GM18870 (cell line): ENCODE measurements at regions not wholly inside any gene's neighbourhood (a gene's known extent, or its start where the extent isn't known, plus 50 kb on each side); places are given as distances from the start of the nearest gene placed in this dataset.
A peak's percentile ranks its signal among the peaks of the same experiment; 100 is the strongest.

Experiments used
- ATAC-seq: cut with Tn5 transposase; IDR thresholded peaks from one replicate; pipeline ENCODE4 v1.9.1; 2021; ENCODE audit warnings: moderate library complexity; ENCODE audit not compliant: unreplicated experiment

DNA sequence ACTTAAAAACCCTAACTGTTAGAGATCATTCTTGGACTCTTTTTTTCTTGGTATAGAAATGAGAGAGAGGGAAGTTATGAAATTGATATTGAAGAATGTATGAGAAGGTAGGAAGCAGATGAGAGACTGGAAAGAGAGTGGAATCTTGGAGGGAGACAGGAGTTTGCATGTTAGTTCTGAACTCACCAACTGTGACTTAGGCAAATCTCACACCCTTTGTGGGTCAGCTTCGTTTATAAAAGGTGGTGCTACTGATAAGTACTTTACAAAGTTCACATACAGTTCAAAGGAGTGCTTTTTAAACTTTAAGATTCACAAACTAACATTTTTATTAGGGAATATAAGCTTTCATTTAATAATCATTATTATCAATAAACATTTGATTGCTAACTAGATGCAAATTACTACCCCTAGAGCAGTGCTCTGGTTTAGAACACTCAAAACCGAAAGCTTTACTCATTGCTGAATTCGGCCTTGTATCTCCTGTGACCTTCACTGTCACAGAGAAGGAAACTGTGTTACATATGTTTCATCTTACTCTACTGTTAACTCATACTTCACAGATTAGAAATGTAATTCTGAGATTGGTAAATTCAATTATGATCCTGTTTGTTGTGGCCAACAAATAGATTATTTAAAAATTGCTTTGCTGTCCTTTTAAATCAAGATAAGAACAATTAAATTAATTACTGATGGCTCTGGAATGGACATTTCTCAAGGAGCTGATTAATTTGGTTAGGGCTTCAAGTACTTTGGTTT is 143.2 kb downstream of the RMI1 start:
- ATAC-seq = peak; percentile 99

DNA sequence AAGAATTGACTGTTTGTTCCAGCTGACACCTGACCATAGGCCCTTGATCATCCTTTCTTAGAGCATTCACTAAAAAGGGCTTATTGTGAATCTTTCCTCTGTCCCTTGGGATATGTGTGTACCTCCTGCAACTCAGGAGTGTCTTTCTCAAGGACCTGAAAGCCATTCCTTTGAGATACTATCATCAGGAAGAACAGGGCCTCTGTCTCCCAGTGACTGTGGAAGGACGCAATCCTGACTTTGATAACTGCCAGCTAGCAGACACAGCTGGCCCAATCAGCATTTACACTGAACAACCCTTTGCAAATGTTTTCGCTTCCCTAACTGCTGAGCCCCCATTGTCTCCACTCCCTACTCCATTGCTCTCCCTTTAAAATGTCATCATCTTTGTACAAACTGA is 144.4 kb downstream of the RMI1 start:
- ATAC-seq = no peak

DNA sequence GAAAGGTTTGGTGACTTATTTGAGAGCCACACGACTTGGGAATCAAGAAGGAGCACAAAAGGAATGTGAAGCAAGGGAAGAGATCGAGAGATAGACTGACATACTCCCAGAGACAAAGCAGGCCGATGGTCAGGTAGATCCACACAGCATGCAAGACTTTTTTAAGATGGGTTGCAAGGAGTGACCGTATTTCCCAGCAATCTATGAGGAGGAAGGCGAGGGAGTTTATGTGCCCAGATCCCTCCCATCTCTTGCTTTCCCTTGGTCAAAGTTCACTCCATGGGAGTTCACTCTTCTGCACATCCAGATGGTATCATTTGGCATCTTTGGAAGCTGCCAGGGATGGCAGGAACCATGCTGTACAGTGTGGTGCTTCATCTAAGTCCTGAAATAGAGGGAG is 148.9 kb downstream of the RMI1 start:
- no peak for ATAC-seq

DNA sequence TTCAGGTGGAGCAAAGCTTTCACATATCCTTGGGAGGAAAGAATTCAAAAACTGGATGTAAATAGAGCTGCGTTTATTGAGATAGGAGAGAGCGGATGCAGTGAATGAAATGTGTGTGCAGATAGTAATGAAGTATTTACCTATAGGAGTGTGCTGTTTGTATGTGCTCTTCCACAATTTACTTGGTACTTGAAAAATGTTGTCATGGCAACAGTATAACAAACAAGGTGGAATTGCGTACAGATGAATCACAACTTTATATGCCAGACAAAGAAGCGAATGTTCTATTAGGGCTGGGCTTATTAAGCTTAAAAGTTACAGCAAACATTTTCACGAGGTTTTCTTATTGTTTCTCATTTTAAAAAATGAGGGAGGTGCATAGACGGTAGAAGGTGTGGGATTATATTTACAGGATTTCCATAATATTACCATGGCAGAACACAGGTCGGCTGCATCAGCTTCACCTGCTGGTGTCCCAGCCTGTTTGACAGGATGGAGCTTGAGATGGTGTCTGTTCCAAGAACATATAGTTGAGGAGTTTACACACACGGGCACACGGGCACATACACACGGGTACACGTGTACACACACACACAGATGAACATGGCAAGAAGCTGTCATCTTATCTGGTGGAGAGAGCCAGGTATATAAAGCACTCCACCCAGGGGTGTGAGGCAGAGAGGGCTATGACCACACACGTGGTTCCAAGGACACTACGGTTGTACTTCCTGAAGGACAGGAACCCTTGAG is 155.7 kb downstream of the RMI1 start:
- ATAC-seq = no peak

DNA sequence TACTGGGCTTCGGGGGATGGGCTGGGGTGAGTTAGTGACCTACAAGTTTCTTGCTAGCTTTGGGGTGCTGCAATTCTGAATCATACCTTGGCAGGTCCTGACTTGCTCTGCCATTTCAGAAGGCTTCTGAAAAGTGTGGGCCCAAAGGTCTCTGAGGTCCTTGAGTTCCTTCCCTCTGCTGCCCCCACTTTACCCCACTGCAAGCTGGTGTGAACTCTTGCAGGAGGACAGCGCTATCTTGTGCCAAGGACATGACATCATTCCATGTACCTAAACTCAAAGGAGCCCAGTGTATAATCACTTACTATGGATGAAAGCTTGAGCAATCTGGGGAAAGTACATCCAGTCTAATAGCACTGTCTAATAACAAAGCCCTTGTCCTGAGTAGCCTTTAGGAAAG is 157.4 kb downstream of the RMI1 start:
- no peak for ATAC-seq

DNA sequence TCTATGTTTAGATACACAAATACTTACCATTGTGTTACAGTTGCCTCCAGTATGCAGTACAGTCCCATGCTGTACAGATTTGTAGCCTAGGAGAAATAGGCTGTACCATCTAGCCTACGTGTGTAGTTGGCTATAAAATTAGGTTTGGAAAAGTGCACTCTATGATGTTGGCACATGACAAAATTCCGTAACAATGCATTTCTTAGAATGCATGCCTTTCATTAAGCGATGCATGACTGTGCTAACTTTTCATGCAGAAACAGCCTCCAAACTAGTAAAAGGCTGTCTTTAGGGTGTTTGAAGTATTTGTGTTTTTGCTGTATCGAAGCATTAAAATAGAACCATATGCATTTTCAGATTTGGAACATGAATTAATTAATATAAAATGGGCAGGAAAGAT is 157.9 kb downstream of the RMI1 start:
- ATAC-seq = no peak

DNA sequence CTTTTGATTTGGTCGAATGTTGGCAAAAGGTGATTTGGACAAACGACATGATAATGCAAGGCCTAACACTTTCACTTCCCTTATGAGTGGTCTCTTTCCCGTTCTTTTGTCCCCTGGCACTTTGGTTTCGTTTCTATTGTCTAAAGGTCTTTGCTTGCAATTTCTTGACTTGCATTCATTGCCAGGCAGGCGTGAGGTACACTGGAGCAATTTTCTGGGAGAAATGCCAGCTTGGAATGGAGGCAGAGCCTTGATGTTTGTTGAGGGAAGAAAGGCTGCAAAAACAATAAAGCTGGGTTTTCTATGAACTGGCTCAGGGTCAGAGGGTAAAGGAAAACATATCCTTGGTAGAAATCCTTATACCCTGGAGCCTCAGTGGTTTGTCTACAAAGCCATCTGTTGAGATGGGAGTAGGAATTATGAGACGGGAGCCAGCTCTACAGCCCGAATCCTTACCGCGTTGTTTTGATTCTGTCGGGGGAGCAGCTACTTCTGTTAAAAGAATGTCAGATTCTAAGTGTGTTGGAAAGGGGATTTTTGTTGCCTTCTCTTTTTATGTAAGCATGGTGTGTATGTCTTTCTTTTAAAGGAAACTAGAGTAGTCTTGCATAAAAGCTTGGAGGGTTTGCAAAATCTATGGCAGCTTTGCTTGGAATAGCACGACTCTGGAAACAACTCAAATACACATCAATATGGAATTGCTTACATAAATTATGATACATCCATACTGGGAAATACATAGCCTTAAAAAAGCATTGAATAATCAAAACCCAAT is 158.9 kb downstream of the RMI1 start:
- no peak for ATAC-seq

DNA sequence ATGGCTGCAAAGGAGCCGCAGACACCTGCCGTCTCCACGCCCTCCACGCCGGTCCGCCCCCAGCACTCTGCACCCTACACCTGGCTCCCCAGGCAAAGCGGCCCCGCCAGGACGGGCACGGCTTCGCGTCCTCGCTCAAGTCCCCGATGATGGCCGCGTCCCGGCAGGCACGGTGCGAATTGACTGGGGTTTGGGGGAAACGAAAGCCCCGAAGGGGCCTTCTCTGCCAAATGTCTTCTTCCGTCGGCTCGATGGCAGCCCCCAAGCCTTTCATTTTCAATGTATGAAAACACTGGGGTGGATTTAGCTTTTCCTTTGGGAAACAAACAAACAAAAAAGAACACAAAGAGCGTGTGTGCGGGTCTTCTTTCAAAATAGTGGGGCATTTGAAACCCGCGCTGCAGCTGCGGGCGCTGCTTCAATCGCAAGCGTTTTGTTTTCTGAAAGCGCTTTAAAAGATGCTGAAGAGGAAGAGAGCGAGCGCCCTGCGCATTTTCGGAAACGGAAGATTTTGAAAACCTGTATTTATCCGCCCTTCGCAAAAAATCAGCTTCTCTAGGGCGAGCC is 160.0 kb downstream of the RMI1 start:
- no peak for ATAC-seq

DNA sequence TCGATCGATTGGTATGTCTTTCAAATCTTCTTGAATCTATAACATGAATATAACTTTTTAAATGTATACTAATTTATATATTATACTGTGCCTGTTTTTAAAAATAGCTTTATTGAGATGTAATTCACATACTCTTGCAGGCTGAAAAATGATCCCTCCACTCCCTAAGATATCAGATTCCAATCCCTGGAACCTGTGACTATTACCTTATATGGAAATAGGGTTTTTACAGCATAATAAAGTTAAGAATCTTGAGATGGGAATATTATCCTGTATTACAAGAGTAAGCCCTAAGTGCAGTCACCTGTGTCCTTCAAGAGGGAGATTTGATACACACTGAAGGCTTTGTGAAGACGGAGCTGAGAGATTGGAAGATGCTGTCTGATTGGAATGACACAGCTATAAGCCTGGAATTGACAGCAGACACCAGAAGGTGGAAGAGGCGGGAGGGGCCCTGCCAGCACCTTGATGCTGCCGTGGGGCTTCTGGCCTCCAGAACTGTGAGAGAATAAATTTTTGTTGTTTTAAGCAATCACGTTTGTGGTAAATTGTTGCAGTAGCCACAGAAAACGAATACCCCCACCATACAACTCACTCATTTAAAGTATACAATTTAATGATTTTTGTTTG is 161.3 kb downstream of the RMI1 start:
- no peak for ATAC-seq

DNA sequence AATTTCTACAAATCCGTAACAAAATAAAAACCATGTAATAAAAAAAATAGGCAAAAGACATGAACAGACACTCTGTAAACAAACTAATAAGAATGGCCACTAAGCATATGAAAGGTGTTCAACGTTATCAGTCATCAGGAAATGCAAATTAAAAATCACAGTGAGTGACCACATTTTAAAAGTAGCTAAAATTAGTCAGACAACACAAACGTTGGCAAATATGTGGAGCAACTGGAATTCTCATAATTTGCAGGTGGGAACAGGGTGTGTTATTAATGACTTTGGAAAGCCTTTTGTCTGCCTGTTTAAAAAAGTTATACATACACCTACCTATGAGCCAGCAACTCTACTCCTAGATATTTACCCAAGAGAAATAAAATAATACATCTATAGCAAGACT is 164.4 kb downstream of the RMI1 start:
- no peak for ATAC-seq

DNA sequence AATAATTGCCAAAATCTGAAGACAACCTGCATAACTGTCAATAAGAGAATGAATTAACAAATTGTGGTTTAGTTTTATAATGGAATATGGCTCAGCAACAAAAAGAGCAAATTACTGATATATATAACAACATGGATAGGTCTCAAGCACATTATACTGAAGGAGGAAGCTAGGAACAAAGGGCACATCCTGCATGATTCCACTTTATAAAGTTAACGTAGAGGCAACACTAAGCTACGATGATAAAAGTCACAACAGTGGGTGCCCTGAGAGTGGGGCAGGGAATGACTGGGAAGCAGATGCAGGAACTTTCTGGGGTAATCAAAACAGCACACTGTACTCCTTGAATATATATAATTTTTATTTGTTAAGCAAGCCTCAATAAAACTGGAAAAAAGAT is 165.2 kb downstream of the RMI1 start:
- ATAC-seq = no peak

DNA sequence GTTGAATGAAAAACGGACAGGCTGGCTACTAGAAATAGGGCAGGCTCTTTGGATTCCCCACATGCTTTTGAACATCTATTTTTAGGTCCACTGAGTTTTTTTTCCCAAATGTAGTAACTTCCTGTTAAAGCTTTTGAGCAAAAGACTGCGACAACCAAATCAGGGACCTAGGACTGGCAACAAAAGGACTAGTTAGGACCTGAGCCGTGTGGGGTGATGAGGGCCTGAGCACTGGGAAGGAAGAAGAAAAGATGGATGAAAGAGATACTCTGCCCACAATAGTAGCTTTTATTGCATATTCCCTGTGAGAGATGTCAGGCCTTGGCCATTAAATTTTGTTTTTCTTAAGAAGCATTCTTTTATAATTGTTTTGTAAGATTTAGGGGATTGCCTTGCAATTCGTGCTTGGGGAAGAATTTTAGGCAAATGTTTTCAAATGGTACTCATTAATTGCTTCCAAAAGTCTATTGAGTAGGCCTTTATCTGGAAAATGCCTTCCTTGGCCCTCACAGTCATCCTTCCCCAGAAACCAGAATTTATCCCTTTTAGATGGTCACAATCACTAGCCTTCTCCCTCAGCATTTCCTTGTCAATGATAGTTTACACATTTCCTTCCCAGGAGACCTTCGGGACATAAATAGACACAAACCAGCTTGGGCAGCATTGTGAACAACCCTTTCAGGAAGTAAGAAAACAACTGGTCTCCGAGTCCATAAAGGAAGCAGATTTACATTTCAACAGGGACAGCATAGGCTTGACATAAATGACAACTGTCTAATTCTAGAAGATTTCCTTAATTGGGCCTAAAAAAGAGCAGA is 166.5 kb downstream of the RMI1 start:
- ATAC-seq = no peak

DNA sequence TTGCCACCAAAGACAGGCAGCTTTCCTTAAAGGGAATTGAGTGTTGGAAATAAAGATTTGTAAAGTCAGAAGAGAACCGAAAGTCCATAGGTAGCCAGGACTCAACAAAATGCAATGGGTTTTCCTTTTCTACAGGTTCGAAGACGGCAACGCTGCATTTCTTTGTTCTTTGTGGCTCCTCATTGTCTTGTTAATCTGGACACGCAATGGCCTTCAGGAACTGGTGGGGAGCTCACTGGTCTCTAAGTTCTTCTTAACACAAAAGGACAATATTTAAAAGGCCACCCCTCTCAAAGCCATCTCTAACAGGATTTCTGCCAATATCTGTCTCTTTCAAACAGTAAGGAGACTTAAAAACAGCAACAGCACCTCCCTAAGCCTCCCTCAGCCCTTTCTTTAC is 170.6 kb downstream of the RMI1 start:
- ATAC-seq = no peak

DNA sequence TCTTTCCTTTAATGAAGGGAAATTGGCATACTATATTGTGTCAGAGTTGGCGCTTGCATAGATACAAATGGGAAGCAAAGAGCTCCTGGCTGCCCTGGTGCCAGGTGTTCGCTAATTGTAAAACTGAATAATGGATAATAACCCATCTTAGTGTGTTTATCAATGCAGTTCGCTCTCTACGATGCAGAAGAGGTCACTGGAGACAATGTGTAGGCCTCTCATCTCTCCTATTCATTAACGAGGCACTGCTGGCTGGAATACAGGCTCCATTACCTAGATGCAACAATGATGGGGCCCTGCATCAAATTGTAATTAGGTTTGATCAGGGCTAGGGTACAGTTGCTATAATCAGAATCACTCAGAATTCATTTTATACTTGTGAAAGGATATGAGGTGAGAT is 171.0 kb downstream of the RMI1 start:
- ATAC-seq = no peak

DNA sequence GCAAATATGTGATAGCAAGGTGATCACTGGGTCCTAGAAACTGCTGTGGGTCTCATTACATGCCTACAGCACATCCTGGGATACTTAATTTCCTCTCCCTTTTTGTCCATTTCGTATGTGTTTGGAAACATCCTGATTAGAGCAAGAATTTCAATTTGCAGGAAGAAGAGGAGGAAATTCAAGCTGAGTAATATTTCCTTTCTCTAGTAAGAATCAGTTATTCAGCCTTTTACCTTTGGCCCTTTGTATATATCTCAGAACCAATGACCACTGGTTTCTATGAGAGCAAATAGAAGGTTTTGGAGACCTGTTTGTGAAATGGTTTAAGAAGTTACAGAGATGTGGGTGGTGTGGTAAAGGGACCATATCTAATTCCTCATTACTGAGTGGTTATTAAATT is 171.6 kb downstream of the RMI1 start:
- ATAC-seq = no peak

DNA sequence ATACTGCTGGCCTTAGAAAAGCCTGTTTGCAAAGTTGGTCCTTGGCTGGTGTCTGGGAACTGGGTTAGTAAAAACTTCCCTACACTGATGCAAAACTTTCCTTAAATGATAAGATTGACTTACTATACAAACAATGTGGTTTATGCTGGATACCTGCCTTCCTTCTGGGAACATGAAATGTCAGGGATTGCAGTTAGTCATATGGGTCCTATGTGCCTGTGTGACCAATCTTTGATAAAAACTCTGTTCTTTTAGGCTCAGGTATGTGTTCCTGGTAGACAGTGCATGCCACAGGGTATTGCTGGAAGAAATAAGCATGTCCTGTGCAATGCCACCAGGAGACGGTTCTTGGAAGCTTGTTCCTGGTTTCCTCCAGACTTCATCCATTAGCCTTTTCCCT is 173.3 kb downstream of the RMI1 start:
- no peak for ATAC-seq

DNA sequence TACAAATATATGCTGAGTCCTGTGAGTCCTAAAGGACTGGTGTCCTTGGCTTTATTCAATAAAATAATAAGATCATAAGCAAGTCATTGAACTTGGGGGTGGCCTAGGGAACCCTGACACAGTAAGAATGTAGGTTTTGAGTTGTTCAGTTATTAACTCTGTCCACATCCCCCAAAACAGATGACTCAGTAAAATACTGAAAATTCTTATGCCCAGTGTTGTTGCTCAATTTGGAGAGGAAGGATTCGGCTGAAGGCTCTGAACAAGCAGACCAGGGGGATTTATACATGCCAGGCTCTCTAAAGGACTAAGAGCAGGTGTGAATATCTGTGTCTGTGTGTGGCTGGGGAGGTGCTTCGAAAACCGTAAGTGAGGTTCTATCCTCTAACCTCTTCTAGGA is 173.7 kb downstream of the RMI1 start:
- ATAC-seq = no peak

DNA sequence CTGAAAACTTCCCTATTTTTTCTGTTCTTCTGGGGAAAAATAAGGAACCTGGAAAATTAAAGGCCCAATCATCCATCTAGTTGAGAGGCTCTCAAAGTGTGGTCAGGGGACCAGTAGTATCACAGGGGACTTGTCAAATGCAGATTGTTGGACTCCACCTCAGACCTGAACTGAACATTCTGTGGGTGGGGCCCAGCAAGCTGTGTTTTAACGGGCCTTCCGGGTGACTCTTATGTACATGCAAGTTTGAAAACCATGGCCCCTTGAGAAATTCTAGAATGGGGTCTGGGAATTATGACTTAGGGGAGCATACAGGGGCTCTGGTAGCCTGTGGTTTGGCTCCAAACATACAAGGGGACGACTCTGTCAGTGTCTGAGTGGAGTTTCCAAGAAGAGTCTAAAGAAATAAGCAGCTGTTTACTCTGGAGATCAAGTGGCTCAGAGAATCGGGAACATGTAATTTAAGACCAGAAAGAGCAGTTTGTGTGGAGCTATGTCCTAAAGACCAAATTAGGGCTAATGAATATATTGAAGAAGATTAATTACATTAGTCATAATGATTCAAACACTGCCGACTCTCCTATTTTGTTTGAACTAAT is 177.4 kb downstream of the SLC28A3 start:
- no peak for ATAC-seq

DNA sequence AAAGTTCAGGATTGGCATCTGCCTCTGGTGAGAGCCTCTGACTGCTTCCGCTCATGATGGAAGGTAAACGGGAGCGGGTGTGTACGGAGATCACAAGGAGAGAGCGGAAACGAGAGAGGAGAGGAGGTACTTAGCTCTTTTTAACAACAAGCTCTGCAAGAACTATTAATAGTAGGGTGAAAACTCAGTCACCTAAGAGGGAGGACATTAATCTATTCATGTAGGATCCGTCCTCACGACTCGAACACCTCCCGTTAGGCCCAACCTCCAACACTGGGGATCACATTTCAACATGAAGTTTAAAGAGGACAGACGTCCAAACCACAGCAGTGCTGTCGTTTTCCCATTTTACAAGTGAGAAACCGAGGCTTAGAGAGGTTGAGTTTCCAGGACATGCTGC is 173.7 kb downstream of the SLC28A3 start:
- ATAC-seq = no peak

DNA sequence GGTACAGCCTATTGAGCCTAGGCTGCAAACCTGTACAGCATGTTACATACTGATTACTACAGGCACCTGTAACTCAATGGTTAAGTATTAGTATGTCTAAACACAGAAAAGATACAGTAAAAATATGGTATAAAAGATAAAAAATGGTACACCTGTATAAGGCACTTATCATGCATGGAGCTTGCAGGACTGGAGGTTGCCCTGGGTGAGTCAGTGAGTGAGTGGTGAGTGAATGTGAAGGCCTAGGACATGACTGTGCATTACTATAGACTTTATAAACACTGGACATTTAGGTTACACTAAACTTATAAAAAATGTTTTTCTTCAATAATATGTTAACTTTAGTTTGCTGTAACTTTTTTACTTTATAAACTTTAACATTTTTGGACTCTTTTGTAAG is 171.3 kb downstream of the SLC28A3 start:
- ATAC-seq = no peak
